Naive B cell (primary cell): ENCODE measurements at regions not wholly inside any gene's neighbourhood (a gene's known extent, or its start where the extent isn't known, plus 50 kb on each side); places are given as distances from the start of the nearest gene placed in this dataset.

Experiments
- ATAC-seq, 2 donors: fragments of 150-1000 bp; cut with Tn5 transposase; 2 replicates each; pipeline ENCODE4 v1.10.0; 2021; ENCODE audit warnings: low read depth in 2 of 2, mild to moderate bottlenecking in 2 of 2, moderate library complexity in 2 of 2
- DNase-seq: peaks from one replicate; pipeline ENCODE4 v3.0.0; 2022
- H3K27ac Mint-ChIP-seq, 6 donors: one replicate each; pipeline ENCODE4 v1.8.0; 2020 to 2022; ENCODE audit warnings: mild to moderate bottlenecking in 6 of 6, mixed read lengths in 6 of 6, moderate library complexity in 5 of 6, inconsistent platforms in 2 of 6
- H3K27me3 Mint-ChIP-seq, 3 donors: one replicate each; pipeline ENCODE4 v1.8.0; 2021 to 2022; ENCODE audit warnings: mixed read lengths in 3 of 3, mild to moderate bottlenecking in 1 of 3
- H3K36me3 Mint-ChIP-seq, 2 donors: one replicate each; pipeline ENCODE4 v1.8.0; 2020 to 2022; ENCODE audit warnings: mixed read lengths in 2 of 2, inconsistent platforms in 1 of 2, mild to moderate bottlenecking in 1 of 2
- H3K4me1 Mint-ChIP-seq, 3 donors: one replicate each; pipeline ENCODE4 v1.8.0; 2020 to 2022; ENCODE audit warnings: mixed read lengths in 3 of 3, inconsistent platforms in 1 of 3, mild to moderate bottlenecking in 1 of 3, moderate library complexity in 1 of 3
- H3K4me3 Mint-ChIP-seq, 8 donors: one replicate each; pipeline ENCODE4 v1.8.0; 2020 to 2022; ENCODE audit warnings: mild to moderate bottlenecking in 8 of 8, mixed read lengths in 8 of 8, moderate library complexity in 8 of 8, inconsistent platforms in 2 of 8
- H3K9me3 Mint-ChIP-seq, 7 donors: one replicate each; pipeline ENCODE4 v1.8.0; 2020 to 2022; ENCODE audit warnings: mixed read lengths in 7 of 7, mild to moderate bottlenecking in 5 of 7, inconsistent platforms in 2 of 7, moderate library complexity in 1 of 7

DNA sequence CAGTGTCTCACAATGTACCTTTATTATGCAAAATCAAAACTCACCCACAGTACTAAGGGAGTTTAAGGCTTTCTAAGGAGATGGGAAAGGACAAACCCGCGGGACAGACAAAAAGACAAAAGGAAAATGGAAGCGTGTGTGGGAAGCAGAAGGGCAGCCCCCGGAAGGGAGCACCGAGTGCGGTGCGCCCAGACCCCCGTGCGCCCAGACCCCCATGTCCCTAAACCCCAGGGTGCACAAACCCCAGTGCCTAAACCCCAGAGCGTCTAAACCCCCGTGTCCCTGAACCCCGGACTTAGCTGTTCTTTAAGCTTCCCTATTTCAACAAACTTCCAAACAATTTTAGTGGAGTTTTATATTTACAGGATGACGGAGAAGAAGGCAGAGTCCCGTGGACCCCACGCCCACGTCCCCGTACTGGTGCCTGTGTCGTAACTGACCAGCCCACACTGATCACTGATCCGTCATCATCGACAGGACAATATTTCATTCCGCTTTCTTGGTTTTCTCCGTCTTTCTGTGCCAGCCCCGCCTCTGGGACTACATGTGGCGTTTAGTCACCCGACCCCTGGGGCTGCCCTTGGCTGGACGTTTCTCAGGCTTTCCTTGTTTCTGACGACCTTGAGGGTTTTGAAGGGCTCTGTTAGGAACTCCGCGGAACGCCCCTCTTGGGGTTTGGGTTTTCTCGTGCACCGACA lies 76.9 kb downstream of the RTP5 start:
- no peak overlapping the region for H3K4me3 Mint-ChIP-seq
- H3K27ac Mint-ChIP-seq: peak overlapping the region in 1 of 6 donors; percentile 60
- H3K9me3 Mint-ChIP-seq: no peaks in the 10 kb centered on the region

DNA sequence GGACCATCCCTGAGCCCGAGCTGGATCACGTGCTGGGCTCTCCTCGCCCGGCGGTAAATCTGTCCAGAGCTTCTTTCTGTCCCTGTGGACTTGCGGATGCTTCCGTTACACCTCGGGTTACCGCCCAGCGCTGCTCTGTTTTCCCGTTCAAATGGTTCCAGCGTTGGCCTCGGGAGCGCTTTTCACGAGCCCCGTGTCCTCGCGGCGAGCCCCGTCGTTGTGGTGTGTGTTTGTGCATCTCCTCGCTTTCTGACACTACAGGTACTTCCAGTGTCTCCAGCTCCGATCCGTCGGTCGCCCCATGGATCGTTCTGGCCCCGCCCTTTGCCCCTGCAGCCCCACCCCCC lies 77.4 kb downstream of the RTP5 start:
- ATAC-seq (no peak), DNase-seq (no peak)
- Mint-ChIP-seq H3K27ac (no peak overlapping the region), H3K36me3 (peaks cover 0 to 7% of the 10 kb centered on the region in 2 donors), H3K9me3 (no peaks in the 10 kb centered on the region), H3K4me3 (no peak overlapping the region), H3K4me1 (peaks cover 24 to 27% (median 24%) of the 10 kb centered on the region in 3 donors), H3K27me3 (no peaks in the 10 kb centered on the region)

More for the DNA sequence above, 76.9 kb downstream of the RTP5 start:
- Mint-ChIP-seq H3K36me3 (peaks cover 0 to 7% of the 10 kb centered on the region in 2 donors), H3K27me3 (no peaks in the 10 kb centered on the region), H3K4me1 (peaks cover 24 to 29% (median 25%) of the 10 kb centered on the region in 3 donors)
- ATAC-seq (no peak), DNase-seq (no peak)

DNA sequence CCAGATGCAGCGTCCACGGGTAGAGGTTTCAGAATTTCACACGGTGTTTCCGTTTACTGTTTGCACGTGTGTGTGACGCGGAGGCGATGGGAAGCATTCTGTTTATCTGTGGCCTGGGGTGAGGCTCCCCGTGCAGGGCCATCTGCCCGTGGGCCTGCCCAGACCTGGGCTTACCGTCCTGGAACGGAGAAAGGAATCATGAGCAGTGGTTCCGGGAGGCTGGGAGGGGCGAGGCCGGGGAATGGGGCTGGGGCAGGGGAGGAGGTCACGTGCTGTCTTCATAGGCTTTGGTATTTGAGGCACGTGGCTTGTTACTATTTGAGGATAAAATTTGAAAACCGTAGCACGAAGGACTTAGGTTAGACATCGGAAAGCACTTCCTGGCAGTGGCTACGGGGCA lies 77.9 kb downstream of the RTP5 start:
- ATAC-seq (no peak), DNase-seq (no peak)
- Mint-ChIP-seq H3K4me1 (peaks cover 21 to 27% (median 21%) of the 10 kb centered on the region in 3 donors), H3K36me3 (peaks cover 0 to 7% of the 10 kb centered on the region in 2 donors), H3K9me3 (no peaks in the 10 kb centered on the region), H3K27ac (no peak overlapping the region), H3K4me3 (no peak overlapping the region), H3K27me3 (no peaks in the 10 kb centered on the region)

DNA sequence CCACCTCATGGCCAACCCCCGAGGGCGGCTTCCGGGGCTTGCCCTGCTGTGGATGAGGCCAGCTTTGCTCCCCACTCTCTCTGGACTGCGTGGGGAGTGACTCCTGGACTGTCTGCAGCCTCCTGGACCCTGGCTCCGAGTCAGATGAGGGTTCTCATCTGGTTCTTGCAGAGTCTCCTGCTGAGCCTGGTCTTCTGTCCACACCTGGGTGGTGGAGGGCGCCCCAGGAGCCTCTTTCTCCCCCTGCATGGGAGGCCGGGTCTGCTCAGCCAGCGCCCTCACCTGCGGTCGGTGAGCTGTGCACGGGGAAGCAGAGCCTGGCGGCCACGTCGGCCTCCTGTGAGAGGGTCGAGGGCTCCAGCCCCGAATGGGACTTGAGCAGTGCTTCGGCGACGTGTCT lies 78.3 kb downstream of the RTP5 start:
- H3K4me3 Mint-ChIP-seq: no peak overlapping the region
- ATAC-seq: no peak
- H3K36me3 Mint-ChIP-seq: peaks cover 0 to 7% of the 10 kb centered on the region in 2 donors
- H3K4me1 Mint-ChIP-seq: peaks cover 21 to 27% (median 21%) of the 10 kb centered on the region in 3 donors
- H3K9me3 Mint-ChIP-seq: no peaks in the 10 kb centered on the region
- DNase-seq: no peak
- H3K27me3 Mint-ChIP-seq: no peaks in the 10 kb centered on the region
- peak overlapping the region in 2 of 6 donors; percentile 5 to 26 for H3K27ac Mint-ChIP-seq

DNA sequence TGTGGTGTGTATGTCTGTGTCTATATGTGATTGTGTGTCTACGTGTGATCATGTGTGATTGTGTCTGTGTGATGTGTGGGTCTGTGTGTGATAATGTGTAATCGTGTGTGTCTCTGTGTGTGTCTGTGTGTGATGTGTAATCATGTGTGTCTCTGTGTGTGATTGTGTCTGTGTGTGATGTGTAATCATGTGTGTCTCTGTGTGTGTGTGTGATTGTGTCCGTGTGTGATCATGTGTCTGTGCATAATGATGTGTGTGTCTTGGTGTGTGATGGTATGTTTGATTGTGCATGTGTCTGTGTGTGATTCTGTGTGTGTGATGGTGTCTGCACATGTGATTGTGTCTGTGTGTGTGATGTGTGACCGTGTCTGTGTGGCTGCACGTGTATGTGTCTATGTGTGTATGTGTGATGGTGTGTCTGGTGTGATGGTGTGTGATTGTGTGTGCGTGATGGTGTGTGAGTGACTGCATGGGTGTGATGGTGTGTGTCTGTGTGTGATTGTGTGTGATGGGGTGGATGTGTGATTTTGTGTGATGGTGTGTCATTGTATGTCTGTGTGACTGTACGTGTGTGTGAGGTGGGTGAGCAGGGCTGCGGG lies 78.9 kb downstream of the RTP5 start:
- Mint-ChIP-seq H3K27me3 (no peaks in the 10 kb centered on the region), H3K27ac (peak overlapping the region in 5 of 6 donors; percentile 25 to 78 (median 31)), H3K36me3 (peaks cover 0 to 7% of the 10 kb centered on the region in 2 donors), H3K9me3 (no peaks in the 10 kb centered on the region), H3K4me1 (peaks cover 21 to 27% (median 21%) of the 10 kb centered on the region in 3 donors), H3K4me3 (peak overlapping the region in 1 of 8 donors; percentile 0)
- ATAC-seq: no peak
- no peak for DNase-seq

- Mint-ChIP-seq H3K27me3 (no peaks in the 10 kb centered on the region), H3K9me3 (no peaks in the 10 kb centered on the region), H3K27ac (peak overlapping the region in 3 of 6 donors; percentile 26 to 78 (median 31)), H3K4me3 (no peak overlapping the region), H3K4me1 (peaks cover 21 to 27% (median 21%) of the 10 kb centered on the region in 3 donors), H3K36me3 (peaks cover 0 to 7% of the 10 kb centered on the region in 2 donors)
- ATAC-seq (no peak), DNase-seq (no peak)
Observed at GRCh38 chr2:241948901-241949735, 79.6 kb downstream of the RTP5 start.

DNA sequence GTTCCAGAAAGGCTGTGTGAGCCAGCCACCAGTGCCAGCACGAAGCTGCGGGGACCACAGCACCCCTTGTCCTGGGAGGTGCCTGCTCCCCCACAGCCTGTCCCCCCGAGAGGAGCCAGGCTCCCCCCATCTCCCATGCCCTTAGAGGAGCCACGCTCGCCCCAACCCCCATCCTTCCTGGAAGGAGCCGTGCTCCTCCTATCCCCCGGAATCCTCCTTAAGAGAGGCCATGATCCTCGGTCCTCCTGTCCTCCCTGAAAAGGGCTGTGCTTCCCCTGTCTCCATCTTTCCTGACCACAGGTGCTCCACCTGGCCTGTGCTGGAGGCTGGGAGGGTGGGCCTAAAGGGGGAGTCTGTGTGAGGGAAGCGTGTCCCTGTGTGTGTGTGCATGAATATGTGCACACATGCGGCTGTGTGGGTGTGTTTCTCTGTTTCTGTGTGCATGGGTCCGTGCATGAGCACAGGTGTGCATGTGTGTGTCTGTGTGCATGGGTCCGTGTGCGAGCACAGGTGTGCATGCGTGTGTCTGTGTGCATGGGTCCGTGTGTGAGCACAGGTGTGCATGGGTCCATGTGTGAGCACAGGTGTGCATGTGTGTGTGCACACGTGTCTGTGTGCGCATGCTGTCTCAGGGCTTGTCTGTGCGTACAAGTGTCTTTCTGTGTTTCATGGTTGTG lies 80.3 kb downstream of the RTP5 start:
- DNase-seq (no peak), ATAC-seq (no peak)
- Mint-ChIP-seq H3K4me3 (no peak overlapping the region), H3K27me3 (no peaks in the 10 kb centered on the region), H3K9me3 (no peaks in the 10 kb centered on the region), H3K36me3 (peaks cover 0 to 7% of the 10 kb centered on the region in 2 donors), H3K4me1 (peaks cover 21 to 32% (median 23%) of the 10 kb centered on the region in 3 donors), H3K27ac (peak overlapping the region in 3 of 6 donors; percentile 8 to 91 (median 70))

GRCh38 chr2:241950413-241951315 lies 81.1 kb downstream of the RTP5 start:
- Mint-ChIP-seq H3K4me3 (peak overlapping the region in 2 of 8 donors; percentile 28 to 42), H3K27ac (peak overlapping the region; percentile 19 to 93 (median 80)), H3K9me3 (no peaks in the 10 kb centered on the region), H3K27me3 (no peaks in the 10 kb centered on the region), H3K4me1 (peaks cover 21 to 34% (median 26%) of the 10 kb centered on the region in 3 donors), H3K36me3 (peaks cover 0 to 7% of the 10 kb centered on the region in 2 donors)
- DNase-seq (peak; percentile 56), ATAC-seq (peak; percentile 67 to 77)

- H3K4me3 Mint-ChIP-seq: peak overlapping the region in 1 of 8 donors; percentile 28
- peaks cover 0 to 10% of the 10 kb centered on the region in 2 donors for H3K36me3 Mint-ChIP-seq
- ATAC-seq: no peak
- no peak for DNase-seq
- H3K27me3 Mint-ChIP-seq: no peaks in the 10 kb centered on the region
- H3K27ac Mint-ChIP-seq: peak overlapping the region in 3 of 6 donors; percentile 77 to 93 (median 91)
- peaks cover 0 to under 1% (median 0%) of the 10 kb centered on the region in 7 donors for H3K9me3 Mint-ChIP-seq
- H3K4me1 Mint-ChIP-seq: peaks cover 23 to 35% (median 29%) of the 10 kb centered on the region in 3 donors
Observed at GRCh38 chr2:241951316-241951700, 81.8 kb downstream of the RTP5 start.

DNA sequence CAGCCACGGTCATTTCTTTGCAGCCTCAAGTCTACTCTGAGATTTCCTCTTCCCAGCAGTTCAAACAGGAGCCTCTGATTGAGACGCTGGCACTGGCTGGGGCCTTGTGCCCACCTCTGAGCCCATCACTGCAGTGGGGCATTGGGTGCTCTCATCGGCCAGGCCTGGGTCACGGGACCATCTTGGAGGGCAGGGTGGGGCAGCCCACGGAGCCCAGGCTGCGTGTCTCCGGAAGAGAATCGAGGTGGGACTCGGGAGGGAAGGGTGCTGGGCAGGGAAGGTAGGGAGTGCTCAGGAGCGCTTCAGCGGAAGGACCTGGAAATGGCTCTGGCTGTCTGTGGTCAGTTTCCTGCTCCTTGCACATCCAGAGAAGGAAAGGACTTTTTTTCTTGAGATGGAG lies 82.4 kb downstream of the RTP5 start:
- peaks cover 1 to 16% of the 10 kb centered on the region in 2 donors for H3K36me3 Mint-ChIP-seq
- H3K4me1 Mint-ChIP-seq: peaks cover 26 to 38% (median 34%) of the 10 kb centered on the region in 3 donors
- DNase-seq (no peak), ATAC-seq (no peak)
- peaks cover 0 to 5% (median 0%) of the 10 kb centered on the region in 7 donors for H3K9me3 Mint-ChIP-seq
- peak overlapping the region in 4 of 6 donors; percentile 59 to 86 (median 72) for H3K27ac Mint-ChIP-seq
- no peaks in the 10 kb centered on the region for H3K27me3 Mint-ChIP-seq
- no peak overlapping the region for H3K4me3 Mint-ChIP-seq

DNA sequence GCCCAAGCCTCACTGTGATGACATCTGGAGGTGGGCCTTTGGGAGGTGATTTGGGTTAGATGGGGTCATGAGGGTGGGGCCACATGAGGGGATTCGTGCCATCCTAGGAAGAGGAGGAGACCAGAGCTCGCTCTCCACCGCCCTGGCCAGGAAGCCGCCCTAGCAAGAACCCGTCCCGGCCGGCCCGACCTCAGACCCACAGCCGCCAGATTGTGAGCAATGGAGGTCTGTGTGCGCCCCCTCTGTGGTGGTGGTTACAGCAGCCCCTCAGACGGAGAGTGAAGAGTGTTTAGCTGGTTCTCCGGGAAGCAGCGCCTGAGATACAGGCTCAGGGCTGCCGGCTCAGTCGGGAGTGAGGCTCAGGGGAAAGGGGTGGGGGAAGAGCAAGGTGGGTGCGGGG lies 83.3 kb downstream of the RTP5 start:
- ATAC-seq (no peak), DNase-seq (no peak)
- H3K27ac Mint-ChIP-seq: peak overlapping the region in 2 of 6 donors; percentile 74 to 77
- H3K9me3 Mint-ChIP-seq: peaks cover 2 to 10% (median 4%) of the 10 kb centered on the region in 7 donors
- H3K4me1 Mint-ChIP-seq: peaks cover 29 to 41% (median 34%) of the 10 kb centered on the region in 3 donors
- no peaks in the 10 kb centered on the region for H3K27me3 Mint-ChIP-seq
- no peak overlapping the region for H3K4me3 Mint-ChIP-seq
- peaks cover 8 to 25% of the 10 kb centered on the region in 2 donors for H3K36me3 Mint-ChIP-seq

DNA sequence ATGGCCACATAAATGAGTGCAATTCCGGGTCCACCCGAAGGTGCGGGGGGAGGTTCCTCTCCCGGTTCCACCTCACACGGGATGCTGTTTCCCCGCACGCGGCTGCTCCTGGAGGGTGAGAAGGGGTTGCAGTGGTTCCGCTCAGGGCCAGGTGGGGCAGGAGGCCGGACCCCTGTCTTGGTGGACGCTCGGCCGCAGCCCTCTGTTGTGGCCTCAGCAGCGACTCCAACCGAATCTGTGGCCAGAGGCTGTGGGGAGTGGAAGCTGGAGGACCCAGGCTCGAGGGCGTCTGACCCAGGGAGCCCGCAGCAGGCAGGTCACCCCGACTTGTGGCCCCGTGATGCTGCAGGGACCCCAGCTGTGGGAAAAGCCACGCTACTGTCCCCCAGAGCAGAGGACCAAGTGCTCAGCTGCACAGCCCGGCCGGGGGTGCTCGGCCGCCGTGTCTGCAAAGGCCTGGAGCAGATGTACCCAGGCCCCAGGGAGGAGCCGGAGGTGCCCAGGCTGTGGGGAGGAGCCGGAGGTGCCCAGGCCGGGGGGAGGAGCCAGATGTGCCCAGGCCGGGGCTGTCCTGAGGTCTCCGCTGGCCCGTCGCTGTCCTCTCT lies 83.9 kb downstream of the RTP5 start:
- no peak for ATAC-seq
- no peak for DNase-seq
- H3K27ac Mint-ChIP-seq: peak overlapping the region in 3 of 6 donors; percentile 65 to 77 (median 66)
- peaks cover 26 to 40% (median 29%) of the 10 kb centered on the region in 3 donors for H3K4me1 Mint-ChIP-seq
- peaks cover 6 to 12% (median 8%) of the 10 kb centered on the region in 7 donors for H3K9me3 Mint-ChIP-seq
- no peaks in the 10 kb centered on the region for H3K27me3 Mint-ChIP-seq
- H3K4me3 Mint-ChIP-seq: no peak overlapping the region
- peaks cover 12 to 27% of the 10 kb centered on the region in 2 donors for H3K36me3 Mint-ChIP-seq
